ENCODE measurements at regions not wholly inside any gene's neighbourhood (a gene's known extent, or its start where the extent isn't known, plus 50 kb on each side); places are given as distances from the start of the nearest gene placed in this dataset.
A peak's percentile ranks its signal among the peaks of the same experiment; 100 is the strongest.

- no peaks in the 10 kb centered on the region for H3K36me3 ChIP-seq (ENCODE audit: low read depth)
- intact Hi-C loops (cut with DNase I, micrococcal nuclease), result no loop called here
- H3K4me3 ChIP-seq, result no peak overlapping the region
- TF ChIP-seq CTCF (IDR thresholded peaks at IDR 0.05), result no peak
- no peak for ATAC-seq
- no peaks in the 10 kb centered on the region for H3K9me3 ChIP-seq
- H3K4me1 ChIP-seq (ENCODE audit: low read depth), result no peaks in the 10 kb centered on the region
- no peak for DNase-seq
These were observed 285.8 kb upstream of the ZNF608 start for GRCh38 chr5:125032286-125032685.

- H3K4me1 ChIP-seq (ENCODE audit: low read depth), result no peaks in the 10 kb centered on the region
- ATAC-seq (no peak), DNase-seq (no peak)
- no peak for TF ChIP-seq CTCF (IDR thresholded peaks at IDR 0.05)
- no peaks in the 10 kb centered on the region for H3K36me3 ChIP-seq (ENCODE audit: low read depth)
- no peaks in the 10 kb centered on the region for H3K9me3 ChIP-seq
- H3K4me3 ChIP-seq, result no peak overlapping the region
- intact Hi-C loops (cut with DNase I, micrococcal nuclease), result no loop called here
These were observed 287.2 kb upstream of the ZNF608 start for GRCh38 chr5:125033602-125034001.

- Histone ChIP-seq H3K36me3 (ENCODE audit: low read depth) (no peaks in the 10 kb centered on the region), H3K4me1 (ENCODE audit: low read depth) (no peaks in the 10 kb centered on the region), H3K9me3 (no peaks in the 10 kb centered on the region), H3K4me3 (no peak overlapping the region)
- intact Hi-C loops (cut with DNase I, micrococcal nuclease), result no loop called here
- DNase-seq (peak; percentile 75 to 82 (median 79)), ATAC-seq (peak; percentile 92)
- no peak for TF ChIP-seq CTCF (IDR thresholded peaks at IDR 0.05)
These were observed 287.9 kb upstream of the ZNF608 start for GRCh38 chr5:125034331-125034730.

- Histone ChIP-seq H3K4me3 (no peak overlapping the region), H3K4me1 (ENCODE audit: low read depth) (no peaks in the 10 kb centered on the region), H3K36me3 (ENCODE audit: low read depth) (no peaks in the 10 kb centered on the region), H3K9me3 (no peaks in the 10 kb centered on the region)
- intact Hi-C loops (cut with DNase I, micrococcal nuclease), result no loop called here
- ATAC-seq, result no peak
- TF ChIP-seq CTCF (IDR thresholded peaks at IDR 0.05), result no peak
- no peak for DNase-seq
These were observed 290.1 kb upstream of the ZNF608 start for GRCh38 chr5:125036494-125036893.

GRCh38 chr5:125037020-125037419 is 290.6 kb upstream of the ZNF608 start:
- no peaks in the 10 kb centered on the region for H3K9me3 ChIP-seq
- H3K4me1 ChIP-seq (ENCODE audit: low read depth), result no peaks in the 10 kb centered on the region
- no peak for ATAC-seq
- TF ChIP-seq CTCF (IDR thresholded peaks at IDR 0.05), result no peak
- intact Hi-C loops (cut with DNase I, micrococcal nuclease), result no loop called here
- DNase-seq, result no peak
- H3K4me3 ChIP-seq, result no peak overlapping the region
- H3K36me3 ChIP-seq (ENCODE audit: low read depth), result no peaks in the 10 kb centered on the region

DNA sequence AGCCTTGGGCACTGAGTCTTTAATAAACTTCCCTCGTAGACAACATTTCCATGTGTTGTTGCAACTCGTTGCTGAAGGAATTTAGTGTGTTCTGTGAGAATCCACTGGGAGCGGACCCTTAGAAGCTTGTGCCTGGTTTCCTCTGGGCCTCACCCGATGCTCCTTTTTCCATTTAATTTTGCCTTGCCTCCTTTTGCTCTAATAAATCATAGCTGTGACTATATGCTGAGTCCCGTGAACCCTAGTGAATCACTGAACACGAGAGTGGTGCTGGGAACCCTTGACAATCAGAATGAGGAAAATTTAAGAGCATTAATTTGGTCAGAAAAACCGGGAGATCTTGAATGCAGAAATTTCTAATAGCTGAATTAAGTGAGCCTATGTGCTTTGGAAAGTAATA is 291.1 kb upstream of the ZNF608 start:
- intact Hi-C loops (cut with DNase I, micrococcal nuclease), result no loop called here
- Histone ChIP-seq H3K4me1 (ENCODE audit: low read depth) (no peaks in the 10 kb centered on the region), H3K36me3 (ENCODE audit: low read depth) (no peaks in the 10 kb centered on the region), H3K9me3 (no peaks in the 10 kb centered on the region), H3K4me3 (no peak overlapping the region)
- TF ChIP-seq CTCF (IDR thresholded peaks at IDR 0.05), result no peak
- ATAC-seq, result no peak
- no peak for DNase-seq

All from mucosa of descending colon (tissue), 3 donors.